HG02798 (cell line): ENCODE measurements at regions not wholly inside any gene's neighbourhood (a gene's known extent, or its start where the extent isn't known, plus 50 kb on each side); places are given as distances from the start of the nearest gene placed in this dataset.

Experiments
- ATAC-seq: cut with Tn5 transposase; IDR thresholded peaks from one replicate; pipeline ENCODE4 v1.9.1; 2021; ENCODE audit warnings: mild to moderate bottlenecking; ENCODE audit not compliant: unreplicated experiment, poor library complexity

- ATAC-seq = no peak
Observed at GRCh38 chr1:209364716-209365115, 218.8 kb upstream of the CAMK1G start.

GRCh38 chr1:209367061-209367772 is 216.3 kb upstream of the CAMK1G start:
- no peak for ATAC-seq

- no peak for ATAC-seq
Observed at GRCh38 chr1:209368864-209369598, 214.5 kb upstream of the CAMK1G start.

GRCh38 chr1:209370241-209370995 is 213.1 kb upstream of the CAMK1G start:
- ATAC-seq = no peak

- ATAC-seq = no peak
Observed at GRCh38 chr1:209375097-209375496, 208.4 kb upstream of the CAMK1G start.

- no peak for ATAC-seq
Observed at GRCh38 chr1:209375671-209376365, 207.7 kb upstream of the CAMK1G start.

GRCh38 chr1:209376774-209377173 is 206.7 kb upstream of the CAMK1G start:
- ATAC-seq = no peak

GRCh38 chr1:209377995-209378394 is 205.5 kb upstream of the CAMK1G start:
- ATAC-seq = no peak

- no peak for ATAC-seq
Observed at GRCh38 chr1:209379280-209379679, 204.2 kb upstream of the CAMK1G start.

- no peak for ATAC-seq
Observed at GRCh38 chr1:209380420-209380819, 203.1 kb upstream of the CAMK1G start.

- no peak for ATAC-seq
Observed at GRCh38 chr1:209382231-209383100, 201.0 kb upstream of the CAMK1G start.

- no peak for ATAC-seq
Observed at GRCh38 chr1:209383422-209383821, 200.1 kb upstream of the CAMK1G start.

- ATAC-seq = no peak
Observed at GRCh38 chr1:209383907-209384709, 199.4 kb upstream of the CAMK1G start.

- no peak for ATAC-seq
Observed at GRCh38 chr1:209384710-209385550, 198.6 kb upstream of the CAMK1G start.

GRCh38 chr1:209386156-209386555 is 197.4 kb upstream of the CAMK1G start:
- ATAC-seq = no peak

GRCh38 chr1:209387271-209387968 is 196.1 kb upstream of the CAMK1G start:
- no peak for ATAC-seq

GRCh38 chr1:209387969-209388329 is 195.6 kb upstream of the CAMK1G start:
- ATAC-seq = no peak
